ENCODE measurements at regions not wholly inside any gene's neighbourhood (a gene's known extent, or its start where the extent isn't known, plus 50 kb on each side); places are given as distances from the start of the nearest gene placed in this dataset.

DNA sequence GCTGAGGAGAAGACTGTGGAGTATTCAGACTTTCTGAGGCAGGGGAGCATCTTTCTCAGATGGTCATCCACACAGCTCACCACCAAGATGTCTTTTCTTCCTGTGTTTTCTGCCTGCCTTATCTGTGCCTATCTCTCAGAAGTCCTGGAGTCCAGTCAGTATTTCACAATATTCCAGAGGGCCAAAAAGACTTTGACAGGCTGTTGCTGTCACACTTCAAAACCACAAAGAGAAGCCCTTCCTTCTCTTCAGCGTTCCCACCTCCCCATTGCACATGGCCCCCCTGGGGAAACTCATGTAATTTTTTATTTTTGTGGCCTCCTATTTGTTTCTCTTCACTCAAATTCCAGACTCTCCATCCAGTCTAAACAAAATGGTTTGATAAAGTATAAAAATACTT, 585.2 kb downstream of the EPHA3 start:
- H3K36me3 Mint-ChIP-seq = no peaks in the 10 kb centered on the region
- H3K9ac ChIP-seq (ENCODE audit: insufficient read depth, low read length, poor library complexity, severe bottlenecking) = no peak overlapping the region
- H3K27me3 Mint-ChIP-seq (ENCODE audit: low read depth in 3 of 3) = no peaks in the 10 kb centered on the region
- WGBS (ENCODE audit: insufficient coverage) = no CpG with 5 or more reads among the region's 1 CpG
- no peaks in the 10 kb centered on the region for H3K4me1 ChIP-seq (ENCODE audit: control insufficient read depth in 1 of 2, insufficient read depth in 2 of 2, low read length in 2 of 2)
- no peaks in the 10 kb centered on the region for H3K36me3 ChIP-seq (replicated peaks in 1 of 2; ENCODE audit: control insufficient read depth in 1 of 2, insufficient read depth in 2 of 2, low read length in 2 of 2)
- no peaks in the 10 kb centered on the region for H4K20me1 ChIP-seq (ENCODE audit: insufficient read depth, low read length)
- peaks cover 0 to 15% (median 2%) of the 10 kb centered on the region in 7 donors for H3K9me3 Mint-ChIP-seq
- H3K27ac ChIP-seq (ENCODE audit: low read depth in 1 of 2, low read length in 2 of 2) = no peak overlapping the region
- DNase-seq = no peak
- TF ChIP-seq, protein P1, sequence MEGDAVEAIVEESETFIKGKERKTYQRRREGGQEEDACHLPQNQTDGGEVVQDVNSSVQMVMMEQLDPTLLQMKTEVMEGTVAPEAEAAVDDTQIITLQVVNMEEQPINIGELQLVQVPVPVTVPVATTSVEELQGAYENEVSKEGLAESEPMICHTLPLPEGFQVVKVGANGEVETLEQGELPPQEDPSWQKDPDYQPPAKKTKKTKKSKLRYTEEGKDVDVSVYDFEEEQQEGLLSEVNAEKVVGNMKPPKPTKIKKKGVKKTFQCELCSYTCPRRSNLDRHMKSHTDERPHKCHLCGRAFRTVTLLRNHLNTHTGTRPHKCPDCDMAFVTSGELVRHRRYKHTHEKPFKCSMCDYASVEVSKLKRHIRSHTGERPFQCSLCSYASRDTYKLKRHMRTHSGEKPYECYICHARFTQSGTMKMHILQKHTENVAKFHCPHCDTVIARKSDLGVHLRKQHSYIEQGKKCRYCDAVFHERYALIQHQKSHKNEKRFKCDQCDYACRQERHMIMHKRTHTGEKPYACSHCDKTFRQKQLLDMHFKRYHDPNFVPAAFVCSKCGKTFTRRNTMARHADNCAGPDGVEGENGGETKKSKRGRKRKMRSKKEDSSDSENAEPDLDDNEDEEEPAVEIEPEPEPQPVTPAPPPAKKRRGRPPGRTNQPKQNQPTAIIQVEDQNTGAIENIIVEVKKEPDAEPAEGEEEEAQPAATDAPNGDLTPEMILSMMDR (IDR thresholded peaks at IDR 0.05) = no peak
- no peak overlapping the region for H2AFZ ChIP-seq (ENCODE audit: insufficient read depth, low read depth, low read length, poor library complexity, severe bottlenecking)
- no peak overlapping the region for H3K27ac Mint-ChIP-seq
- H3K4me3 ChIP-seq (replicated peaks in 1 of 3; ENCODE audit: low read depth in 2 of 3, low read length in 3 of 3) = no peak overlapping the region
- no peaks in the 10 kb centered on the region for H3K79me2 ChIP-seq (ENCODE audit: insufficient read depth, low read length)
- H3K4me2 ChIP-seq (replicated peaks; ENCODE audit: extremely low read depth, low read length, poor library complexity, severe bottlenecking) = no peak overlapping the region
- H3K27me3 ChIP-seq (ENCODE audit: control insufficient read depth in 2 of 2, insufficient read depth in 2 of 2, low read length in 2 of 2) = no peaks in the 10 kb centered on the region
- peaks cover 0 to 2% of the 10 kb centered on the region in 2 donors for H3K9me3 ChIP-seq (replicated peaks in 1 of 2; ENCODE audit: control insufficient read depth in 1 of 2, insufficient read depth in 1 of 2, low read length in 2 of 2)
- no peak overlapping the region for H3K4me3 Mint-ChIP-seq
- intact Hi-C loops (cut with micrococcal nuclease) = no loop called here
- H3K4me1 Mint-ChIP-seq = no peaks in the 10 kb centered on the region

DNA sequence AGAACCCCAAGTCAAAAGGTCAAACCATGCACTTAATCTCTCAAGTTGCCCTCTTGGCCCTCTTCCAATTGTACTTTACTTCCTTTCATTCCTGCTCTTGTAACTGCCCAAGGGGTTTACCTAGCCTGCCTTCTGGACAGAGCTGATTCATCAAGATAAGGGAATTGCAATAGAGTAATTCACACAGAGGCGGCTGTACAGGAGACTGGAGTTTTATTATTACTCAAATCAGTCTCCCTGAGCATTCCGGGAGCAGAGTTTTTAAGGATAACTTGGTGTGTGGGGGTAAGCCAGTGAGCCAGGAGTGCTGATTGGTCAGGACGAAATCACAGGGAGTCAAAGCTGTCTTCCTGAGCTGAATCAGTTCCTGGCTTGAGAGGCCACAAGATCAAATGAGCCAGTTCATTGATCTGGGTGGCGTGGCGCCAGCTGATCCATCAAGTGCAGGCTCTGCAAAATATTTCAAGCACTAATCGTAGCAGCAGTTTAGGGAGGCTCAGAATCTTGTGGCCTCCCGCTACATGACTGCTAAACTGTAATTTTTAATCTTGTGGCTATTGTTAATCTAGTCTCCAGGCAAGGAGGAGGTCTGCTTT, 590.0 kb downstream of the EPHA3 start:
- Histone ChIP-seq H3K36me3 (replicated peaks in 1 of 2; ENCODE audit: control insufficient read depth in 1 of 2, insufficient read depth in 2 of 2, low read length in 2 of 2) (no peaks in the 10 kb centered on the region), H3K9me3 (replicated peaks in 1 of 2; ENCODE audit: control insufficient read depth in 1 of 2, insufficient read depth in 1 of 2, low read length in 2 of 2) (peaks cover 2 to 19% of the 10 kb centered on the region in 2 donors), H3K27ac (ENCODE audit: low read depth in 1 of 2, low read length in 2 of 2) (no peak overlapping the region), H3K4me3 (replicated peaks in 1 of 3; ENCODE audit: low read depth in 2 of 3, low read length in 3 of 3) (no peak overlapping the region), H3K79me2 (ENCODE audit: insufficient read depth, low read length) (no peaks in the 10 kb centered on the region), H3K4me2 (replicated peaks; ENCODE audit: extremely low read depth, low read length, poor library complexity, severe bottlenecking) (no peak overlapping the region), H4K20me1 (ENCODE audit: insufficient read depth, low read length) (no peaks in the 10 kb centered on the region), H3K27me3 (ENCODE audit: control insufficient read depth in 2 of 2, insufficient read depth in 2 of 2, low read length in 2 of 2) (no peaks in the 10 kb centered on the region), H3K4me1 (ENCODE audit: control insufficient read depth in 1 of 2, insufficient read depth in 2 of 2, low read length in 2 of 2) (no peaks in the 10 kb centered on the region), H3K9ac (ENCODE audit: insufficient read depth, low read length, poor library complexity, severe bottlenecking) (no peak overlapping the region), H2AFZ (ENCODE audit: insufficient read depth, low read depth, low read length, poor library complexity, severe bottlenecking) (no peak overlapping the region)
- Mint-ChIP-seq H3K36me3 (no peaks in the 10 kb centered on the region), H3K27ac (no peak overlapping the region), H3K4me1 (no peaks in the 10 kb centered on the region), H3K4me3 (no peak overlapping the region), H3K27me3 (ENCODE audit: low read depth in 3 of 3) (no peaks in the 10 kb centered on the region), H3K9me3 (peaks cover 0 to 33% (median 9%) of the 10 kb centered on the region in 7 donors)
- DNase-seq = no peak
- WGBS (ENCODE audit: insufficient coverage) = 83% methylated on average over 3 of the region's 7 CpGs
- intact Hi-C loops (cut with micrococcal nuclease) = no loop called here
- TF ChIP-seq, protein P1 (IDR thresholded peaks at IDR 0.05) = no peak
